SIG-M5 treated with dmso at 0.1 percent for 504 hours (cell line): ENCODE measurements at regions not wholly inside any gene's neighbourhood (a gene's known extent, or its start where the extent isn't known, plus 50 kb on each side); places are given as distances from the start of the nearest gene placed in this dataset.

Experiments used
- DNase-seq: peaks from one replicate; lab custom pipeline; 2025; ENCODE audit not compliant: unreplicated experiment; lab: John Stamatoyannopoulos, UW

GRCh38 chr18:71583252-71583651 is 960.9 kb downstream of the CBLN2 start:
- no peak for DNase-seq

GRCh38 chr18:71554686-71555085 is 989.5 kb downstream of the CBLN2 start:
- no peak for DNase-seq

DNA sequence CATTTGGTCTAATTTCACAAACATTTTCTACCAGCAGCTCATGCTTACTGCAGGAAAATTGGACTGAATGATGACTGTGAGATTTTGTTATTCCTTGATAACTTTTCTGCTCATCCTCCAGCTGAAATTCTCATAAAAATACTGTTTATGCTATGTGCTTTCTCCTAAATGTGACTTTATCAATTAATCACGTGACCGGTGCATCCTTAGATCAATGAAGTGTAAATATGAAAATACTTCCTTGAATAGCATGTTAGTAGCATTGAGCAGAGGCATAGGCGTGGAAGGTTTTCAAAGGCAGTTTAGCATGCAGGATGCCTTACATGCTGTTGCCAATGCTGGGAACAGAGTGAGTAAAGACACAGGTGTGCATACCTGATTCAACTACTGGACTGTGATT is 1002.5 kb downstream of the CBLN2 start:
- no peak for DNase-seq

DNA sequence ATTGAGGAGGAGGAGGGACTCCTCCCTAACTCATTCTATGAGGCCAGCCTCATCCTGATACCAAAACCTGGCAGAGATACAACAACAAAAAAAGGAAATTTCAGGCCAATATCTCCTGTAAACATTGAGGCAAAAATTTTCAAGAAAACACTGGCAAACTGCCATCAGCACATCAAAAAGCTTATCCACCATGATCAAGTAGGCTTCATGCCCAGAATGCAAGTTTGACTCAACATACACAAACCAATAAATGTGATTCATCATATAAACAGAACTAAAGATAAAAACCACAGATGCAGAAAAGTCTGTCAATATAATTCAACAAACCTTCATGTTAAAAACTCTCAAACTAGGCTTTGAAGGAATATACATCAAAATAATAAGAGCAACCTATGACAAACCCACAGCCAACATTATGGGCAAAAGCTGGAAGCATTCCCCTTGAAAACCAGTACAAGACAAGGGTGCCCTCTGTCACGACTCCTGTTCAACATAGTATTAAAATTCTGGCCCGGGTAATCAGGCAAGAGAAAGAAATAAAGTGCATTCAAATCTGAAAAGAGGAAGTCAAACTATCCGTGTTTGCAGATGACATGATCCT is 1014.3 kb downstream of the CBLN2 start:
- DNase-seq: no peak

- DNase-seq: no peak
Measured at GRCh38 chr18:71523483-71524435, 1020.4 kb downstream of the CBLN2 start.

- no peak for DNase-seq
Measured at GRCh38 chr18:71505526-71505925, 1038.6 kb downstream of the CBLN2 start.

DNA sequence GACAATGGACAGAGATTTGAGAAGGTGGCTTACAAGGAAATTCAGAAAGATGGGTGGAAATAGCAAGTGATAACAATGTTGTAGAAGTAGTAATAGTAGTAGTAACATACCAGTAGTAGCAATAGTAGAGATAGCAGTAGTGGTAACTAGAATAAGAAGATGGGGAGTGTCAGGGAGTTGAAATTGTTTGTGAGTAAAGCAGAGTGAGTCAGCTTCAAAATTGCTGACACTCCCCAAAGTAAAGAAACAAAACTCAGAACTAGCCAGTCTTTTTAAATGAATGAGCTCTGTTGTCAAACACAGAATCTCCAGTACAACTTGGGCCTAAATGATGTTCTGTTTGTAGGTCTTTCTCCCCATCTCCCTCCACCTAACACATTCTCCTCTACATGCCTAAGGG is 1040.9 kb downstream of the CBLN2 start:
- no peak for DNase-seq

DNA sequence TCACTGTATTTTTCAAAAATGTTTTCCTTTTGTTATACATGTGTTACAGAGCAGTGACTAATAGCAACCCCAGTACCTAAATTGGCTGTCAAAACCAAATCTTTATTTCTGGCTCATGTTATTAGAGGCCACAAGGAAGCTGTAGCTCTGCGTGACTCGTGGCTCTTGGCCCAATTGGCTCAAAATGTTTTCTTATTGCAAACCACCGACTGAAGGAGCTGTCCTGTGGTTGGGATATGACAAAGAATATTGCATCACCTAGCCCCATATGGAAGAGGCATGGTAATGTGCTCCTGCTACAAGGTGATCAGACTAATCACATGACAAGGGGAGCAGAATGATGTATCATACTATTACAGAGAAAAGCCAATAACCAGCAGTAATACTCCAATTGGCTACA is 1058.5 kb downstream of the CBLN2 start:
- no peak for DNase-seq

- no peak for DNase-seq
Measured at GRCh38 chr18:71471963-71472725, 1072.0 kb downstream of the CBLN2 start.

DNA sequence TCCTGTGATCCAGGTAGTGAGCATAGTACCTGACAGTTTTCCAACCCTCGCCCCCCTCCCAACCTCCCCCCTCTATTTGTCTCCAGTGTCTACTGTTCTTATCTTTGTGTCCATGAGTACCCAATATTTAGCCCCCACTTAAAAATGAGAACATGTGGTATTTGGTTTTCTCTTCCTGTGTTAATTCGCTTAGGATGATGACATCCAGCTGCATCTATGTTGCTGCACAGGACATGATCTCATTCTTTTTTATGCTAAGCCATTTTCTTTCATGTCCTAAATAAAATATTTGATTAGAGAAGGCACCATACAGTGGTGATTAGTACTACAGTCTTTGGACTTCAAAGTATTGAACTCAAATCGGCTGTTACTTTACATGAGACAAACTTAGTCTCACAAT is 1087.9 kb downstream of the CBLN2 start:
- DNase-seq: no peak

DNA sequence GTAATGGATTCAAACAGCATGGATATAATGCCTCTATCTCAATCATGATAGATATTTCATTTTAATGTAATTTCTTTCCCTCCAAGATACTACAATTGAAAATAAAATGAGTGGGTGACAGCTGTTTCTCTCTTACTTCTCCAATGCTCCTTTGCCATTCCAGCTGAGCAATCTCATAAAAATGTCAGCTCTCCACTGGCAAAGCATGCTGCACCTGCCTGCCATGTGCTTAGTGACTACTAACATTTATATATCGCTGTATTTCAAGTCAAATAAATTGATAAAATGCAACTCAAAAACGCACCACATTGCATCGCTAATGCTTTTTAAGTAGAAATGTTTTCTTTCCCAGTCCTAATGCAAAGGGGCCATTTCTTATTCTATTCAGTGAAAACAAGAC is 1093.9 kb downstream of the CBLN2 start:
- DNase-seq: no peak

DNA sequence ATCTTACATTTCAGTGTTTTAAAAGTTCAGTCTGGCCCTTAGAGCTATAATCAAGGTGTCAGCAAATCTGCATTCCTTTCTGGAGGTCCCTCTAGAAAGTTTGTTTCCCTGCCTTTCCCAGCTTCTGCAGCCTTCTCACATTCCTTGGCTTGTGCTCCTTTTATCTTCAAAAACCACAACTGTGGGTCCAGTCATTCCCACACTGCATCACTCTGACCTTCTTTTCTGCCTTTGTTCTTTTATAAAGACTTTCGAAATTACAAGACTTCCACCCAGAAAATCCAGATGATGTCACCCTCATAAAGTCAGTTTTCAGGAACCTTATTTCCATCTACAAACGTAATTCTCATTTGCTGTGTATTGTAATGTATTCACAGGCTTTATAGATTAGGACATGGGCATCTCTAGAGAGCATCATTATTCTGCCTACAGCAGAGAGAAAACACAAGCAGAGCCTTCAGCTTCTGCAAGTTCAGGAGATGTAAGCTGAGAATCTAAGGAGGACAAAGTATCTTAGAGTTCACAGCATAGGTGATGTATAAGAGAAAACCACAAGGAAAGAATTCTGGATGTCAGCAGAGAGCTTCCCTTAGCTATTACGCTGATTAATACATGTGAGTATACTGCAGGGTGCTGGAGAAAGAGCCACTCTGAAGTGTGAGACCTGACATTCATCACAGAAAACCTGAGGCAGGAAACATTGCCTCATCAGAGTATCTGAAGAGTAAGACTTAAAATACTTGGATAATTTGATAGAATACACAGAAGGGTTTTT is 1100.2 kb downstream of the CBLN2 start:
- DNase-seq: no peak

- DNase-seq: no peak
Measured at GRCh38 chr18:71442731-71443141, 1101.4 kb downstream of the CBLN2 start.

DNA sequence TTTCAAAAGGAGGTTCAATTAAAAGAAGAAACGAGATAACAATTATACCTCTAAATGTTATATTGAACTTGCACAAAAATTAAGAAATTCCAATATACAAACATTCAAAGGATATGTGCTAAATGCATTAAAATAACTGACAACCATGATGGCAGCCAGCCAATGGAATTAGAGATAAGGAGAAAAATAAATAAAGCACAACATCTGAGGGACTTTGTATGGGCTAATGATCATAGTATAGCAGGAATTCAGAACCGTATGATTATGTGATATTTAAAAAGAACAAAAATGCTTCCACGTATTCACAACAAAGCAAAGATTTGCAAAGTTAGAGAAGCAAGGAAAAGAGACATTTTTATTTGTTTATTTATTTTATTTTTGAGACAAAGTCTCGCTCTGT is 1103.0 kb downstream of the CBLN2 start:
- DNase-seq: no peak

DNA sequence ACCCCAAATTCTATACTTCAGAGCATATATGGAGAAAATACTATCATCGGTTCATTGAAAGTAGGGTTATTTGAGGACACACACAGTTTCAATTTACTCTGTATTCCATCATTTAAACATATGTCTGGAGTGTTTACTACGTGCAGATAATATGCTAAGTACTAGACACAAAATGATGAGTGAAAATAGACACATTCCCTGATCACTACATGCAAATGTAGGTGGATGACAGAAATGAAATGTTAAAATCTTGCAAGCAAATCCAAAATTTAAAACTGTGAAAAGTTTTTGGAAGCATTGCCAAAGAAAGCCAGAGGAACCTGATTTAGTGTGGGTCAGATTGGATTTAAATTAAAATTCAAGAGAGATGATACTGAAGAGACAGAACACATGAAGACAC is 1106.6 kb downstream of the CBLN2 start:
- DNase-seq: no peak

GRCh38 chr18:71433373-71433772 is 1110.8 kb downstream of the CBLN2 start:
- no peak for DNase-seq

GRCh38 chr18:71431689-71432088 is 1112.5 kb downstream of the CBLN2 start:
- DNase-seq: no peak

DNA sequence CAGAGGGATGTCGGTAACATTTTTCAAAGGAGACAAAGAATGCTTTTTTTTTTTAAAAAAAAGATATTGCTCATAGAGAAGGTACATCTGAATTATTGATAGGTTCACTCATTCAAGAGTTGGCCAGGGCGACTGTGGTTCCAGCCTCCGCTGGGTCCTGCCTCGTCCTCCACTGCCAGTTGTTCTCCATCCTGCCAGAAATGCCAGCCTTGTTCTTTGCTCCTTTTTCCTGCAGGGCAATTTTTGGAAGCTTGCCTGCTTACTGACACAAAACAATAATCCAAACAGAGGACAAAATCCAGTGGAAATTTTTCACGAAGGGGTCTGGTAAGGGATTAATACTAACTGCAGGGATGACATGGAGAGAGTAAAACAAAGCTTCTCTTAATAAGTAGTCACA is 1113.0 kb downstream of the CBLN2 start:
- no peak for DNase-seq

DNA sequence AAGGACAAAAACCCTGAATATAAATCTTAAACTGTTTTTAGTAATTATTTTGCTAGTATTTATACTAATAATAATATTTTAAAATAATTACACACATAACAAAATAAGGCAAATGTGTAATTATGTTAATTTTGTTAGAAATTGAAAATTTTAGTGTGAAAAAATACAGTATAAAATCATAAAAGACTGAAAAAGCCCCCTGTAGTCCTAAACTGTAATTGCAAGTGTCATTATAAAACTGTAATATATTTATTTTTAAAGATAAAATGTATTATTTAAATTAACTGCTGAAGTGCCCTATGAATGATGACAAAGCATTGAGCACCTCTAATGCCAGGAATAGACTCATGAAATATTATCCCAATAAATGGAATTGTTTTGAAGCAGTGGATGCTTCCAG is 1117.7 kb downstream of the CBLN2 start:
- no peak for DNase-seq

GRCh38 chr18:71405169-71405809 is 1116.4 kb downstream of the SOCS6 start:
- no peak for DNase-seq

GRCh38 chr18:71403501-71403900 is 1114.7 kb downstream of the SOCS6 start:
- DNase-seq: no peak
